ENCODE measurements at regions not wholly inside any gene's neighbourhood (a gene's known extent, or its start where the extent isn't known, plus 50 kb on each side); places are given as distances from the start of the nearest gene placed in this dataset.

DNA sequence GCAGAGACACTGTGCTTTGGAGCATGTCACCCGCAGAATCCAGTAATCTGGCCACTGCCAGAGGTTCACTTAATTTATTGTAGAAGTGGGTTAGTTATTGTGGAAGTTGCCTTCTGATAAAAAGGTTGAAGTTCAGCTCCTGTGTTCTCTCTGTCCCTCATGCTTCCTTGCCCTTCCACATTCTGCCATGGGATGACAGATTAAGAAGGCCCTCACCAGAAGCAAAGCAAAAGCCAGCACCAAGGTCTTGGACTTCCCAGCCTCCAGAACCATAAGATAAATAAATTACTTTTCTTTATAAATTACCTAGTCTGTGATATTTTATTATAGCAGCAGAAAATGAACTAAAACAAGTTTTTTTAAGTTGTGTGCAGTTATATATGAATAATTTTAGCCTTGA, 145.0 kb upstream of the SH3BP4 start:
- peaks cover 3% of the 10 kb centered on the region for H3K27me3 ChIP-seq
- DNase-seq (ENCODE audit: low spot score in 2 of 2) = no peak
- no peak overlapping the region for H3K4me3 ChIP-seq
- TF ChIP-seq, protein P1, sequence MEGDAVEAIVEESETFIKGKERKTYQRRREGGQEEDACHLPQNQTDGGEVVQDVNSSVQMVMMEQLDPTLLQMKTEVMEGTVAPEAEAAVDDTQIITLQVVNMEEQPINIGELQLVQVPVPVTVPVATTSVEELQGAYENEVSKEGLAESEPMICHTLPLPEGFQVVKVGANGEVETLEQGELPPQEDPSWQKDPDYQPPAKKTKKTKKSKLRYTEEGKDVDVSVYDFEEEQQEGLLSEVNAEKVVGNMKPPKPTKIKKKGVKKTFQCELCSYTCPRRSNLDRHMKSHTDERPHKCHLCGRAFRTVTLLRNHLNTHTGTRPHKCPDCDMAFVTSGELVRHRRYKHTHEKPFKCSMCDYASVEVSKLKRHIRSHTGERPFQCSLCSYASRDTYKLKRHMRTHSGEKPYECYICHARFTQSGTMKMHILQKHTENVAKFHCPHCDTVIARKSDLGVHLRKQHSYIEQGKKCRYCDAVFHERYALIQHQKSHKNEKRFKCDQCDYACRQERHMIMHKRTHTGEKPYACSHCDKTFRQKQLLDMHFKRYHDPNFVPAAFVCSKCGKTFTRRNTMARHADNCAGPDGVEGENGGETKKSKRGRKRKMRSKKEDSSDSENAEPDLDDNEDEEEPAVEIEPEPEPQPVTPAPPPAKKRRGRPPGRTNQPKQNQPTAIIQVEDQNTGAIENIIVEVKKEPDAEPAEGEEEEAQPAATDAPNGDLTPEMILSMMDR (IDR thresholded peaks at IDR 0.05) = no peak
- TF ChIP-seq POLR2AphosphoS5 (IDR thresholded peaks at IDR 0.05) = no peak
- TF ChIP-seq EP300 (IDR thresholded peaks at IDR 0.05) = no peak
- TF ChIP-seq POLR2A (IDR thresholded peaks at IDR 0.05) = no peak
- no CpG with 5 or more reads among the region's 1 CpG for whole genome bisulfite sequencing
- no peak overlapping the region for H3K27ac ChIP-seq
- H3K36me3 ChIP-seq = no peaks in the 10 kb centered on the region
- H3K9me3 ChIP-seq = no peaks in the 10 kb centered on the region
- no peaks in the 10 kb centered on the region for H3K4me1 ChIP-seq

DNA sequence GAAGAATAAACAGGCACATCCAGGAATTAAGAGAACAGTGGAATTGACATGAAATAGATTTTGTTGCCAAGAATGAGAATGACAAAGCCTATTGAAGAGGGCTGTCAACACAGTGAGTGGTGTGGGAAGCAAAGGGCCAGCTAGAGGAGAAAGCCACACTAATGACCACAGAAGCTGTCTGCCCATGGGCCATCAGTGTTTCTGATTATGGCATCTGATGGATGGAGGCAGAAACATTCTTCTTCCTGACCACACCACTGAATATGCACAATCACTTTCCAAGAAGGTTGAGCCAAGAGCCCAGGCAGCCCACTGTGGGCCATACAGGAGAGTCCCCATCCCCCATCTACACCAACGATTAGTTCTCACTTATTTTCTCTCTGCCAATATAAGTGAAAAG, 146.0 kb upstream of the SH3BP4 start:
- WGBS = 89% methylated on average over 1 of the region's 1 CpG
- DNase-seq (ENCODE audit: low spot score in 2 of 2) = no peak
- peaks cover 3% of the 10 kb centered on the region for H3K27me3 ChIP-seq
- H3K36me3 ChIP-seq = no peaks in the 10 kb centered on the region
- H3K4me3 ChIP-seq = no peak overlapping the region
- H3K27ac ChIP-seq = no peak overlapping the region
- TF ChIP-seq POLR2A (IDR thresholded peaks at IDR 0.05) = no peak
- TF ChIP-seq EP300 (IDR thresholded peaks at IDR 0.05) = no peak
- TF ChIP-seq, protein P1 (IDR thresholded peaks at IDR 0.05) = no peak
- TF ChIP-seq POLR2AphosphoS5 (IDR thresholded peaks at IDR 0.05) = no peak
- no peaks in the 10 kb centered on the region for H3K4me1 ChIP-seq
- H3K9me3 ChIP-seq = no peaks in the 10 kb centered on the region

DNA sequence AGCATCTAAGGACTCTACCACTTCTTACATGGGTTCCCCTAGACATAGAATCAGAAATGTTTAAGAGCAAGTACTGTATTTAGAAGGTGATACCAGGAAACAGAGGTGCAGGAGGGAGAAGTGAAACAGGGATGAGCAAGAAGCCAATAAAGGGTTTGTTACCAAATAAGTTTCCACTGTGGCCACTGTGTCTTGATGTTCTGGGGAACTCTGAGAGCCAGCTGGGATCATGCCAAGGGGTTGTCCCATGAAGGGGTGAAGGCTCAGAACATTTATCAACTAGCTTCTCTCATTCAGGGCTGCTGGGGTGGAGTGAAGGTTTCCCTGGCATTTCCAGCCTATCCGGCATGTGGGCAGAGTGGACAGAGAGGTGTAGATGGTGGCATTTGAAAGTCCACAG, 147.1 kb upstream of the SH3BP4 start:
- no peak overlapping the region for H3K4me3 ChIP-seq
- no peaks in the 10 kb centered on the region for H3K4me1 ChIP-seq
- no peak for TF ChIP-seq EP300 (IDR thresholded peaks at IDR 0.05)
- TF ChIP-seq POLR2A (IDR thresholded peaks at IDR 0.05) = no peak
- no peak for TF ChIP-seq POLR2AphosphoS5 (IDR thresholded peaks at IDR 0.05)
- TF ChIP-seq, protein P1 (IDR thresholded peaks at IDR 0.05) = no peak
- H3K27ac ChIP-seq = no peak overlapping the region
- H3K9me3 ChIP-seq = no peaks in the 10 kb centered on the region
- DNase-seq (ENCODE audit: low spot score in 2 of 2) = no peak
- 50% methylated on average over 1 of the region's 1 CpG for WGBS
- no peaks in the 10 kb centered on the region for H3K36me3 ChIP-seq
- H3K27me3 ChIP-seq = peaks cover 3% of the 10 kb centered on the region

DNA sequence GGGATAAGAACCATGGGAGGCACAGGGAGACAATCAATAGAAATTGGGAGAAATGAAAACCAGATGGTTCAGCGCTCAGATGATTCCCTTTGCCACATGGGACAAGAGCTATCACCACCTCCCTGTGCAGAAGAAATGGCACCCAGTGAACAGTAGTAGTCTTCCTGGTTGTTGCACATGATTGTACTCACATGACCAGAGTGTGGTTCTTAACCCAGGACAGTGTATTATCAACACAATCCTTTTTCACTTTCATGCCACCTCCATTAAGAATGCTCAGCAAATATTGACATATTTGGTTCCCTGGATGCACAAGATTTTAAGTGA, 149.0 kb upstream of the SH3BP4 start:
- no peaks in the 10 kb centered on the region for H3K4me1 ChIP-seq
- H3K27ac ChIP-seq = no peak overlapping the region
- WGBS = 68% methylated on average over 1 of the region's 1 CpG
- no peaks in the 10 kb centered on the region for H3K36me3 ChIP-seq
- no peak for TF ChIP-seq EP300 (IDR thresholded peaks at IDR 0.05)
- TF ChIP-seq, protein P1 (IDR thresholded peaks at IDR 0.05) = no peak
- no peak for TF ChIP-seq POLR2A (IDR thresholded peaks at IDR 0.05)
- TF ChIP-seq POLR2AphosphoS5 (IDR thresholded peaks at IDR 0.05) = no peak
- no peaks in the 10 kb centered on the region for H3K27me3 ChIP-seq
- DNase-seq (ENCODE audit: low spot score in 2 of 2) = no peak
- no peak overlapping the region for H3K4me3 ChIP-seq
- no peaks in the 10 kb centered on the region for H3K9me3 ChIP-seq

DNA sequence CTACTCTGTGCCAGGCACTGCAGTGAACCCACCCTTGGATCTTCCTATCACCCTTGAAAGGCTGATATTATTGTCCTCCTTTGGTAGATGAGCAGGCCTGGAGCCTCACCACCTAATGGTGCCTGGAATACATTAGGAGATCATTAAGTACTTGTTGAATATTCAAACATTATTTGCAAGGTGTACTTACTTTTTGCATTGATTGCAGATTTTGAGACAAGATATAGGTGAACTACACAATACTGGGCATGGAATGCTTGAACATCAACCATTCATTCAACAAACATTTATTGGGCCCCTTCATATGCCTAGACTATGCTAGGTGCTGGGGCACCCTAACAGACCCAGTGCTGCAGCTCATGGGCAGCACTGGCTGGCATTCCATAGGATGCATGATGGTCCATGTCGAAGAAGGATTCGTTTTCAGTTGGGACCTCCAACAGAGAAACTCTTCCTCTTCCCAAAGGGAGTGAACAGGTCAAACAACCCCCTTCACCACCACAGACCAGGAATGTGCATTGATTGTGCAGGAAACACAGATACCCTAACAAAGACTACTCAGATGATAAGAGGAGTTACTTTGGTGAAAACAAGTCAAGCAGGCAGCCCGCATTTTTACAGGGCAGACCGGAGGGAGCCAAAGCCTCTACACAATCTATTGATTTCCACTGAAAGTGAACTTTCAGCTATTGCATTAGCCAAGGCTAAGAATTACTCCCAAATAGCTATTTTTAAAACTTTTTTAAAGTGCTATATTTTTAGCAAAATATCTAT, 149.6 kb upstream of the SH3BP4 start:
- Histone ChIP-seq H3K36me3 (no peaks in the 10 kb centered on the region), H3K27ac (no peak overlapping the region), H3K27me3 (no peaks in the 10 kb centered on the region), H3K9me3 (no peaks in the 10 kb centered on the region), H3K4me3 (no peak overlapping the region), H3K4me1 (no peaks in the 10 kb centered on the region)
- WGBS = 93% methylated on average over 4 of the region's 4 CpGs
- DNase-seq (ENCODE audit: low spot score in 2 of 2) = no peak
- TF ChIP-seq POLR2A (IDR thresholded peaks at IDR 0.05) (no peak), EP300 (IDR thresholded peaks at IDR 0.05) (no peak), POLR2AphosphoS5 (IDR thresholded peaks at IDR 0.05) (no peak)
- TF ChIP-seq, protein P1 (IDR thresholded peaks at IDR 0.05) = no peak

Data from suprapubic skin (tissue), 4 donors.